Activated CD4-positive, alpha-beta T cell treated with anti-CD3 and anti-CD28 coated beads, Interleukin-2, amount 10 ng/mL, durations not matched to agents 7 days and 5 days (primary cell): ENCODE measurements at regions not wholly inside any gene's neighbourhood (a gene's known extent, or its start where the extent isn't known, plus 50 kb on each side); places are given as distances from the start of the nearest gene placed in this dataset.
"Not testable (repeated sequence)": the region's sequence is repeated elsewhere in the genome, so short reads cannot be mapped to it uniquely, and the experiment has no call there.

Source experiments
- CTCF ChIA-PET: fragments of 350-600 bp; sonication (Branson Sonifier 250); formaldehyde crosslinking; loops from one replicate; lab custom pipeline; 2021; ENCODE audit warnings: antibody characterized with exemption; lab: Charles Lee
- POLR2A ChIA-PET: fragments of 350-600 bp; sonication (Branson Sonifier 250); formaldehyde crosslinking; loops from one replicate; lab custom pipeline; 2021; ENCODE audit warnings: antibody characterized with exemption; lab: Charles Lee
- DNase-seq: peaks from one replicate; pipeline ENCODE4 v3.0.0-alpha.2; 2020
- H3K27ac Mint-ChIP-seq: one replicate; pipeline ENCODE4 v1.8.0; 2021; ENCODE audit warnings: mild to moderate bottlenecking, moderate library complexity, mixed read lengths
- H3K27me3 Mint-ChIP-seq: one replicate; pipeline ENCODE4 v1.8.0; 2021; ENCODE audit warnings: mixed read lengths
- H3K36me3 Mint-ChIP-seq: one replicate; pipeline ENCODE4 v1.8.0; 2021; ENCODE audit warnings: low read depth, mixed read lengths
- H3K4me1 Mint-ChIP-seq: one replicate; pipeline ENCODE4 v1.8.0; 2021; ENCODE audit warnings: mixed read lengths
- H3K4me3 Mint-ChIP-seq: one replicate; pipeline ENCODE4 v1.8.0; 2021; ENCODE audit warnings: mild to moderate bottlenecking, moderate library complexity, mixed read lengths
- H3K9me3 Mint-ChIP-seq: one replicate; pipeline ENCODE4 v1.8.0; 2021; ENCODE audit warnings: mixed read lengths

DNA sequence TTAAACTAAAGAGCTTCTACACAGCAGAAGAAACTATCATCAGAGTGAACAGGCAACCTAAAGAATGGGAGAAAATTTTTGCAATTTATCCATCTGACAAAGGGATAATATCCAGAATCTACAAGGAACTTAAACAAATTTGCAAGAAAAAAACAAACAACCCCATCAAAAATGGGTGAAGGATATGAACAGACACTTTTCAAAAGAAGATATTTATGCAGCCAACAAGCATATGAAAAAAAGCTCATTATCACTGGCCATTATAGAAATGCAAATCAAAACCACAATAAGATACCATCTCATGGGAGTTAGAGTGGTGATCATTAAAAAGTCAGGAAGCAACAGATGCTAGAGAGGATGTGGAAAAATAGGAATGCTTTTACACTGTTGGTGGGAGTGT, 82.5 kb upstream of the GRIN3A start:
- H3K27me3 Mint-ChIP-seq, CTCF ChIA-PET, H3K9me3 Mint-ChIP-seq, DNase-seq, H3K27ac Mint-ChIP-seq, H3K4me3 Mint-ChIP-seq, H3K36me3 Mint-ChIP-seq, H3K4me1 Mint-ChIP-seq, POLR2A ChIA-PET: not testable (repeated sequence)

DNA sequence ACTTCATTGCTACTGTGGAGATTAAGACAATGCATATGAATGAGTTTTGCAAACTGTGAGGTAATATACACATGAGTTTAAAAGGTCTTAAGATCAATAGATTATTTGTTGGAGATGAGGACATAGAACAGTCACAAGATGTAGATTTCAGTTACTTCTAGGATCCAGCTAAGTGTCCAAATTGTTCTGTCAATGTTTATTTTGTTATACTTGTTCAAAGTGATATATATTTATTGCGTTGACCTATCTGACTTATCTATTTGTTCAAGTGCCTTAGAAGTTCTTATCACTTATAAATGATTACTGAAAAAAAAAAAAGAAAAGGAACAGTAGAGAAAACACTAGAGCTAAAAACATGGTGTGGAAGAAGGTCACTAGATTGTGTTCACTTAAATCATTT, 75.6 kb upstream of the GRIN3A start:
- DNase-seq, result no peak
- Mint-ChIP-seq H3K9me3 (peaks cover 3% of the 10 kb centered on the region), H3K36me3 (no peaks in the 10 kb centered on the region), H3K4me1 (no peaks in the 10 kb centered on the region), H3K27me3 (no peaks in the 10 kb centered on the region), H3K4me3 (no peak overlapping the region), H3K27ac (no peak overlapping the region)
- ChIA-PET POLR2A (no interaction called here), CTCF (no interaction called here)

DNA sequence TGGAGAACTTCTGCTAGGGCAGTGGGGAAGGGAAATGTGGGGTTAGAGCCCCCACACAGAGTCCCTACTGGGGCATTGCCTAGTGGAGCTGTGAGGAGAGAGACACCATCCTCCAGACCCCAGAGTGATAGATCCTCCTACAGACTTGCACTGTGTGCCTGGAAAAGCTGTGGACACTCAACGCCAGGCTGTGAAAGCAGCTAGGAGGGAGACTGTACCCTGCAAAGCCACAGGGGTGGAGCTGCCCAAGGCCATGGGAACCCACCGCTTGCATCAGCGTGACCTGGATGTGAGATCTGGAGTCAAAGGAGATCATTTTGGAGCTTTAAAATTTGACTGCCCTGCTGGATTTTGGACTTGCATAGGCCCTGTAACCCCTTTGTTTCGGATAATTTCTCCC, 69.4 kb upstream of the GRIN3A start:
- H3K36me3 Mint-ChIP-seq, H3K4me1 Mint-ChIP-seq, CTCF ChIA-PET, H3K9me3 Mint-ChIP-seq, H3K4me3 Mint-ChIP-seq, H3K27ac Mint-ChIP-seq, DNase-seq, H3K27me3 Mint-ChIP-seq, POLR2A ChIA-PET: not testable (repeated sequence)

DNA sequence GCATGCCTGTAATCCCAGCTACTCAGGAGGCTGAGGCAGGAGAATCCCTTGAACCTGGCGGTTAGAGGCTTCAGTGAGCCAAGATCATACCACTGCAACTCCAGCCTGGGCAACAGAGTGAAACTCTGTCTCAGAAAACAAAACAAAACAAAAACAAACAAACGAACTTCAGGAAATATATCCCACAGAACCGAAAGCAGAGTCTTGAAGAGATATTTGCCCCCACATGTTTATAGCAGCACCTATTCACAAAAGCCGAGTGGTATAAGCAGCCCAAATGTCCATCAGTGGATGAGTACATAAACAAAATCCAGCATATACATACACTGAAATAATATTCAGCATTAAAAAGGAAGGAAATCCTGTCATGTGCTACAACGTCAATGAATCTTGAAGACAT, 57.6 kb upstream of the GRIN3A start:
- Mint-ChIP-seq H3K4me3 (no peak overlapping the region), H3K27ac (no peak overlapping the region), H3K36me3 (no peaks in the 10 kb centered on the region), H3K27me3 (no peaks in the 10 kb centered on the region), H3K4me1 (no peaks in the 10 kb centered on the region), H3K9me3 (no peaks in the 10 kb centered on the region)
- POLR2A ChIA-PET, result no interaction called here
- CTCF ChIA-PET, result no interaction called here
- DNase-seq, result no peak

DNA sequence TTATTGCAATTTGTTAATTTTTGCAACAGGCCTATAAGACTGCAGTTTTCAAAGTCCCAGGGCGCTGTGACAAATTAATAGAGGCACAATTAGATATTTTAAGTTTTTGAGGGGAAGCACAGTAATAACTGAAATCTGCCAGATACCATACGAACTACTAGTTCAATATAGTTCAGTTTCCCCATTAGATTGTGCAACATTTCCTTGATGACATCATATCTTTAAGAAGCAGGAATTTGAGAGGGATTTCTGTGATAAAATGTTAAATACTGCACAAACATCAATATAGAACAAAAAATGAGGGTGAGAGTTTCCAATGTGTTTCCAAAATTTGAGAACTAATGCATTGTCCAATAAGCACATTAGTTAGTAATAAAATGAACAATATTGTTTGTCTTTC, 56.7 kb upstream of the GRIN3A start:
- H3K9me3 Mint-ChIP-seq, result no peaks in the 10 kb centered on the region
- no peaks in the 10 kb centered on the region for H3K4me1 Mint-ChIP-seq
- CTCF ChIA-PET, result no interaction called here
- DNase-seq, result no peak
- H3K4me3 Mint-ChIP-seq, result no peak overlapping the region
- H3K27me3 Mint-ChIP-seq, result no peaks in the 10 kb centered on the region
- no peaks in the 10 kb centered on the region for H3K36me3 Mint-ChIP-seq
- H3K27ac Mint-ChIP-seq, result no peak overlapping the region
- POLR2A ChIA-PET, result no interaction called here

DNA sequence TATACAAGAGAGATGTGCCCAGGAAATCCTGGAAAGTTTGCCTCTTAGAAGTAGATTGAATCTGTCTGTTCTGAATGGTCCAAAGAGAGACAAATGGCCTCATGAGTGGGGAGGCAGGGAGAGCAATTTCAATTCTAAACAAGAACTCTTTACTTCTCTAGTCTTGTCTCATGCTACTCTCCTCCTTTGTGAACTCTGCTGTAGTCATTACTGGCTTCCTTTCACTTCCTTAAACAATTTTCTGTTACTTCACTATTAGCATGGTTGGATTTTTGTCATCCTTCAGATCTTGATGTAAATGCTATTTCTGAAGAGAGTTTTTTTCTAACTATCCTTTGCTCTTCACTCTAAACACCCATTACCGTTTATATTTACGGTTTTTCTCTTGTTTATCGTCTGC, 54.0 kb upstream of the GRIN3A start:
- ChIA-PET POLR2A (no interaction called here), CTCF (no interaction called here)
- no peak overlapping the region for H3K4me3 Mint-ChIP-seq

DNA sequence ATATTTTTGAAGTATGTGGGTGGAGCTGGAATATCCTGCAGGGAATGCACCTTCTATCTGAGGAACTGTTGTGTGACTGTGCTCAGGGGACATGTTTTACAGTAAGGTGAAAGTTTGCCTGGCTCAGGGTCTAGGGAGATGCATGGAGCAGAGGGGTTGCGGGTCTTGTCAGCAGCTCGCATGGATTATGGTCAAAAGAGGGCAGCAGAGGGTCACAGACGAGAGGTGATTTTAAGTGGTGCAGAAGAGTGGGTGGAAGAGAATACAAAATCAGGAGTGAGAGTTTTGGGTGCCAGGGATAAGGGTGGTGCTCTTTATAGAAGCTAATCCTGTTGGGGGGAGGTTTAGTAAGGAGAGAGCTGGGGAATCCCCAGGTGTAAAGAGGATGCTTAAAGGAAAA, 53.5 kb upstream of the GRIN3A start:
- CTCF ChIA-PET, result no interaction called here
- DNase-seq, result no peak
- H3K4me3 Mint-ChIP-seq, result no peak overlapping the region

More for the DNA sequence above, 54.0 kb upstream of the GRIN3A start:
- H3K4me1 Mint-ChIP-seq, result no peaks in the 10 kb centered on the region
- H3K9me3 Mint-ChIP-seq, result no peaks in the 10 kb centered on the region
- H3K36me3 Mint-ChIP-seq, result no peaks in the 10 kb centered on the region
- DNase-seq, result no peak
- no peak overlapping the region for H3K27ac Mint-ChIP-seq
- H3K27me3 Mint-ChIP-seq, result no peaks in the 10 kb centered on the region

DNA sequence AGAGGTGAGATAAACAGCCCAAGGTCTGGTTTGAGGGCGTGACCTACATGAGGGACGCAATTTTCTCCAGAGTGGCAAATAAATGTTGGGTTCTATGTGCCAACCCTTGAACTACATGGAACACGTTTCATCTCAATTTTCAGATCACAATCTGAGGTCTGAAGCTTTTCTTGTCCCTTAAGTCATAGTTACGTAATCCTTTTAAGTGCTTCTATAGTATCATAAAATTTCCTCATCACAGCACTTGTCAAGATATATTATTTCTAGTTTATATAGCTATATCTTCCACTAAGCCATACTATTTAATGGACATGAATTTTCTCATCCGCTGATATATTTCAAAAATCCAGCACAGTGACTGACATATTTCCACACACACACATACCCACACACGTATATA, 53.1 kb upstream of the GRIN3A start:
- Mint-ChIP-seq H3K27me3 (no peaks in the 10 kb centered on the region), H3K9me3 (no peaks in the 10 kb centered on the region), H3K4me1 (no peaks in the 10 kb centered on the region), H3K36me3 (no peaks in the 10 kb centered on the region), H3K27ac (no peak overlapping the region), H3K4me3 (no peak overlapping the region)
- CTCF ChIA-PET, result no interaction called here
- DNase-seq, result no peak
- POLR2A ChIA-PET, result no interaction called here

More for the DNA sequence above, 53.5 kb upstream of the GRIN3A start:
- POLR2A ChIA-PET, result no interaction called here
- Mint-ChIP-seq H3K4me1 (no peaks in the 10 kb centered on the region), H3K36me3 (no peaks in the 10 kb centered on the region), H3K9me3 (no peaks in the 10 kb centered on the region), H3K27me3 (no peaks in the 10 kb centered on the region), H3K27ac (no peak overlapping the region)
